OCI-LY1 (cell line): ENCODE measurements at regions not wholly inside any gene's neighbourhood (a gene's known extent, or its start where the extent isn't known, plus 50 kb on each side); places are given as distances from the start of the nearest gene placed in this dataset.

Source experiments
- EZH2 ChIP-seq: fragments of 200-600 bp; sonication (generic), shearing (Covaris generic); IDR thresholded peaks from 2 replicates; pipeline ENCODE4 v1.8.0; 2017; ENCODE audit warnings: borderline replicate concordance, mixed run types, mild to moderate bottlenecking, antibody characterized with exemption, low read length, moderate library complexity, mixed read lengths
- TF ChIP-seq, protein P1 (sequence below): fragments of 200-600 bp; sonication (generic), shearing (Covaris generic); IDR thresholded peaks from 2 replicates; pipeline ENCODE4 v1.5.1; 2017; ENCODE audit warnings: mild to moderate bottlenecking, antibody characterized with exemption, low read length, moderate library complexity, mixed read lengths

DNA sequence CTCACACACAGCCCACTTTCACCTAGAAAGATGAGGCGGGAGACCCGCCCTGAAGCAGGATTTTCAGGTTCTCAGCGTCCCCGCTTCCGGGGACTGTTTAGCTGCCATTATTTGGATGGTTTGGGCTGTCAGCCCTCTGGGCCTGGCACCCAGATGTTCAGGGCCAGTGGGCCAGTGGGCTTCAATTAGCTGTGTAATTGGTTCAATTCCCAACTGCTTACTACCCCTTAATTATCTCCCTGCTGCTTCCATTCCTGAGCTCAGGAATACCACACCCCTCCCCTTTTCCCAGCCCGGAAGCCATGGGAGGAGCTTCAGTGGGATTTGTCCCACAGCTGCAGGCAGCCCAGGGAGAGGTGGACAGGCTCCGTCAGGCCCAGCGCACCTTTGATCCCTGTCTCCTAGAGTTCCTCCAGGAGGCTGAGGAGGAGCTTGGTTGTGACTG lies 114.1 kb upstream of the MYCN start:
- TF ChIP-seq, protein P1, sequence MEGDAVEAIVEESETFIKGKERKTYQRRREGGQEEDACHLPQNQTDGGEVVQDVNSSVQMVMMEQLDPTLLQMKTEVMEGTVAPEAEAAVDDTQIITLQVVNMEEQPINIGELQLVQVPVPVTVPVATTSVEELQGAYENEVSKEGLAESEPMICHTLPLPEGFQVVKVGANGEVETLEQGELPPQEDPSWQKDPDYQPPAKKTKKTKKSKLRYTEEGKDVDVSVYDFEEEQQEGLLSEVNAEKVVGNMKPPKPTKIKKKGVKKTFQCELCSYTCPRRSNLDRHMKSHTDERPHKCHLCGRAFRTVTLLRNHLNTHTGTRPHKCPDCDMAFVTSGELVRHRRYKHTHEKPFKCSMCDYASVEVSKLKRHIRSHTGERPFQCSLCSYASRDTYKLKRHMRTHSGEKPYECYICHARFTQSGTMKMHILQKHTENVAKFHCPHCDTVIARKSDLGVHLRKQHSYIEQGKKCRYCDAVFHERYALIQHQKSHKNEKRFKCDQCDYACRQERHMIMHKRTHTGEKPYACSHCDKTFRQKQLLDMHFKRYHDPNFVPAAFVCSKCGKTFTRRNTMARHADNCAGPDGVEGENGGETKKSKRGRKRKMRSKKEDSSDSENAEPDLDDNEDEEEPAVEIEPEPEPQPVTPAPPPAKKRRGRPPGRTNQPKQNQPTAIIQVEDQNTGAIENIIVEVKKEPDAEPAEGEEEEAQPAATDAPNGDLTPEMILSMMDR = no peak
- TF ChIP-seq EZH2 = no peak
